Body of pancreas (tissue), 4 donors: ENCODE measurements at regions not wholly inside any gene's neighbourhood (a gene's known extent, or its start where the extent isn't known, plus 50 kb on each side); places are given as distances from the start of the nearest gene placed in this dataset.

Experiments
- ATAC-seq: fragments of 150-250 bp; one replicate; pipeline ENCODE4 v1.9.1; 2016
- DNase-seq, 4 donors: peaks; one replicate each; pipeline ENCODE4 v3.0.0-alpha.2; 2019
- H3K27ac ChIP-seq, 4 donors: fragments of 200-600 bp; sonication (generic); 1 replicate in 3 of 4; 2 replicates in 1 of 4; pipeline versions ENCODE4 v1.5.1 to v1.6.1; 2016 to 2019; ENCODE audit warnings: mild to moderate bottlenecking in 1 of 4, mixed read lengths in 1 of 4, moderate library complexity in 1 of 4
- H3K27me3 ChIP-seq, 2 donors: fragments of 200-600 bp; sonication (generic); one replicate each; pipeline ENCODE4 v1.6.0; 2016; ENCODE audit warnings: mild to moderate bottlenecking in 1 of 2
- H3K36me3 ChIP-seq, 2 donors: fragments of 200-600 bp; sonication (generic); replicated peaks in 1 of 2; 2 replicates each; pipeline ENCODE4 v1.5.1; 2016; ENCODE audit warnings: low read depth in 2 of 2; ENCODE audit not compliant: insufficient read depth in 1 of 2
- H3K4me1 ChIP-seq: fragments of 200-600 bp; sonication (generic); one replicate; pipeline ENCODE4 v1.6.0; 2016
- H3K4me3 ChIP-seq, 2 donors: fragments of 200-600 bp; sonication (generic); 1 replicate in 1 of 2; 2 replicates in 1 of 2; pipeline ENCODE4 v1.5.1; 2016 to 2019
- H3K9me3 ChIP-seq, 3 donors: fragments of 200-600 bp; sonication (generic); 1 replicate in 2 of 3; 2 replicates in 1 of 3; pipeline ENCODE4 v1.5.1; 2016
- POLR2A ChIP-seq, 3 donors: fragments of 450-650 bp; IDR thresholded peaks; one replicate each; pipeline ENCODE4 v1.6.1; 2016; ENCODE audit warnings: antibody characterized with exemption in 3 of 3, mild to moderate bottlenecking in 2 of 3
- WGBS, 2 donors: methylation state at CpG; one replicate each; pipeline ENCODE4 v1.1.5; 2017; 5-methylcytosine and 5-hydroxymethylcytosine counted together
- intact Hi-C: fragments of 100-400 bp; cut with DNase I; formaldehyde crosslinking; loops from one replicate; pipeline ENCODE4 v1.15.1; 2023
- TF ChIP-seq, protein P1 (sequence below), 7 experiments: fragments of 450-650 bp in 4 of 7; fragments of 200-600 bp in 3 of 7; sonication (generic) in 3 of 7; IDR thresholded peaks; one replicate each; pipeline ENCODE4 v1.5.1; 2016 to 2019; ENCODE audit warnings: antibody characterized with exemption in 7 of 7

DNA sequence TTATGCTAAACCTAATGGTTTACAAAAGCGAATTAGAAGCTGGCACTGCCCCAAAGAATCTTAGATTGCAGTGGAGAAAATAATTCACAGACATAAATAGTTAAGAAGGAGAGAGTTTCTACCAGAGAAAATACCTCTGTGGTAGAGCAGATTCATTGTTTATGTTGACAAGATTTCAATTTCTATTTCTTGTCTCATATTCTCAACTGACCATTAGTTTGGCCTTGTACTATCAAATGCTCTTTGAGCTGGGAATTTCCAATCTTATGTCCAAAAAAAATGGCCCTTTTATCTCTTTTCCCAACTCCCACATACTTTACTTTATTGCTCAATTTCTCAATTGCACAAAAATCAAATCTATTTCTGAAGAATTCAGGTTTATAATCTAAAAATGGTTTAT is 804.1 kb upstream of the CITED2 start:
- H3K4me1 ChIP-seq: no peaks in the 10 kb centered on the region
- H3K27ac ChIP-seq: no peak overlapping the region
- no peaks in the 10 kb centered on the region for H3K27me3 ChIP-seq
- WGBS, 2 donors: 86 to 87% methylated on average over 1 of the region's 1 CpG
- ATAC-seq: no peak
- no peaks in the 10 kb centered on the region for H3K36me3 ChIP-seq
- no peak for DNase-seq
- no peak overlapping the region for H3K4me3 ChIP-seq
- H3K9me3 ChIP-seq: no peaks in the 10 kb centered on the region
- intact Hi-C loops: no loop called here
- TF ChIP-seq, protein P1, sequence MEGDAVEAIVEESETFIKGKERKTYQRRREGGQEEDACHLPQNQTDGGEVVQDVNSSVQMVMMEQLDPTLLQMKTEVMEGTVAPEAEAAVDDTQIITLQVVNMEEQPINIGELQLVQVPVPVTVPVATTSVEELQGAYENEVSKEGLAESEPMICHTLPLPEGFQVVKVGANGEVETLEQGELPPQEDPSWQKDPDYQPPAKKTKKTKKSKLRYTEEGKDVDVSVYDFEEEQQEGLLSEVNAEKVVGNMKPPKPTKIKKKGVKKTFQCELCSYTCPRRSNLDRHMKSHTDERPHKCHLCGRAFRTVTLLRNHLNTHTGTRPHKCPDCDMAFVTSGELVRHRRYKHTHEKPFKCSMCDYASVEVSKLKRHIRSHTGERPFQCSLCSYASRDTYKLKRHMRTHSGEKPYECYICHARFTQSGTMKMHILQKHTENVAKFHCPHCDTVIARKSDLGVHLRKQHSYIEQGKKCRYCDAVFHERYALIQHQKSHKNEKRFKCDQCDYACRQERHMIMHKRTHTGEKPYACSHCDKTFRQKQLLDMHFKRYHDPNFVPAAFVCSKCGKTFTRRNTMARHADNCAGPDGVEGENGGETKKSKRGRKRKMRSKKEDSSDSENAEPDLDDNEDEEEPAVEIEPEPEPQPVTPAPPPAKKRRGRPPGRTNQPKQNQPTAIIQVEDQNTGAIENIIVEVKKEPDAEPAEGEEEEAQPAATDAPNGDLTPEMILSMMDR (IDR thresholded peaks at IDR 0.05): no peak
- no peak for TF ChIP-seq POLR2A (IDR thresholded peaks at IDR 0.05)

- H3K36me3 ChIP-seq: no peaks in the 10 kb centered on the region
- no peaks in the 10 kb centered on the region for H3K27me3 ChIP-seq
- no peak for TF ChIP-seq POLR2A (IDR thresholded peaks at IDR 0.05)
- TF ChIP-seq, protein P1 (IDR thresholded peaks at IDR 0.05): no peak
- intact Hi-C loops: no loop called here
- no peaks in the 10 kb centered on the region for H3K4me1 ChIP-seq
- H3K27ac ChIP-seq: no peak overlapping the region
- DNase-seq (no peak), ATAC-seq (no peak)
- no peaks in the 10 kb centered on the region for H3K9me3 ChIP-seq
- whole genome bisulfite sequencing, 2 donors: 83 to 91% methylated on average over 1 of the region's 1 CpG
- no peak overlapping the region for H3K4me3 ChIP-seq
Measured at GRCh38 chr6:140176306-140176705, 801.9 kb upstream of the CITED2 start.

DNA sequence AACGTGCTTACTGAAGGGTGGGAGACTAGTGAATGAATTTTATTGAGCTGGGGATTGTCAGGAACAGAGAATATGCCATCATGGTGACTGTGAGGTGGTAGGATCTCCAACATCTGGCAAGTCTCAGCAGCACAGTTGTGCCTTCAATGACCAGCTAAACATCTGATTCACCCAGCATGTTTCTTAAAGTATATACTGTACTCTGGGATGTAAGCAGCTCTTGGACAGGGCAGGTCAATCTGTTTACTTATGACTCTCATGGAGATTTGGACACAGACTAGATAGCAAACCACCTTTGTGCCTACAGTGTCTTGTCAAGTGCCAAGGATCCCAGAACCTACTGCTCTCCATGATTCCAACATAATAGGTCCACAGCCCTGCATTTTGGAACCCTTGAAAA is 801.0 kb upstream of the CITED2 start:
- Histone ChIP-seq H3K27ac (no peak overlapping the region), H3K36me3 (no peaks in the 10 kb centered on the region), H3K4me3 (no peak overlapping the region), H3K27me3 (no peaks in the 10 kb centered on the region), H3K4me1 (no peaks in the 10 kb centered on the region), H3K9me3 (no peaks in the 10 kb centered on the region)
- intact Hi-C loops: no loop called here
- ATAC-seq (no peak), DNase-seq (no peak)
- TF ChIP-seq, protein P1 (IDR thresholded peaks at IDR 0.05): no peak
- TF ChIP-seq POLR2A (IDR thresholded peaks at IDR 0.05): no peak
- WGBS, 2 donors: 76% methylated on average over 1 of the region's 1 CpG

- no peak for ATAC-seq
- intact Hi-C loops: no loop called here
- TF ChIP-seq, protein P1 (IDR thresholded peaks at IDR 0.05): no peak
- no peak for TF ChIP-seq POLR2A (IDR thresholded peaks at IDR 0.05)
- 89 to 90% methylated on average over 2 of the region's 2 CpGs for WGBS, 2 donors
- H3K36me3 ChIP-seq: no peaks in the 10 kb centered on the region
- no peak overlapping the region for H3K27ac ChIP-seq
- H3K4me3 ChIP-seq: no peak overlapping the region
- no peaks in the 10 kb centered on the region for H3K27me3 ChIP-seq
- no peak for DNase-seq
- no peaks in the 10 kb centered on the region for H3K9me3 ChIP-seq
- H3K4me1 ChIP-seq: no peaks in the 10 kb centered on the region
Measured at GRCh38 chr6:140174524-140174923, 800.1 kb upstream of the CITED2 start.

GRCh38 chr6:140168365-140168764 is 793.9 kb upstream of the CITED2 start:
- Histone ChIP-seq H3K4me1 (no peaks in the 10 kb centered on the region), H3K36me3 (no peaks in the 10 kb centered on the region), H3K4me3 (no peak overlapping the region), H3K27ac (no peak overlapping the region), H3K27me3 (no peaks in the 10 kb centered on the region), H3K9me3 (no peaks in the 10 kb centered on the region)
- intact Hi-C loops: no loop called here
- no peak for DNase-seq
- ATAC-seq: no peak
- 88 to 89% methylated on average over 3 of the region's 3 CpGs for WGBS, 2 donors
- TF ChIP-seq POLR2A (IDR thresholded peaks at IDR 0.05): no peak
- TF ChIP-seq, protein P1 (IDR thresholded peaks at IDR 0.05): no peak
